ENCODE measurements at regions not wholly inside any gene's neighbourhood (a gene's known extent, or its start where the extent isn't known, plus 50 kb on each side); places are given as distances from the start of the nearest gene placed in this dataset.

DNA sequence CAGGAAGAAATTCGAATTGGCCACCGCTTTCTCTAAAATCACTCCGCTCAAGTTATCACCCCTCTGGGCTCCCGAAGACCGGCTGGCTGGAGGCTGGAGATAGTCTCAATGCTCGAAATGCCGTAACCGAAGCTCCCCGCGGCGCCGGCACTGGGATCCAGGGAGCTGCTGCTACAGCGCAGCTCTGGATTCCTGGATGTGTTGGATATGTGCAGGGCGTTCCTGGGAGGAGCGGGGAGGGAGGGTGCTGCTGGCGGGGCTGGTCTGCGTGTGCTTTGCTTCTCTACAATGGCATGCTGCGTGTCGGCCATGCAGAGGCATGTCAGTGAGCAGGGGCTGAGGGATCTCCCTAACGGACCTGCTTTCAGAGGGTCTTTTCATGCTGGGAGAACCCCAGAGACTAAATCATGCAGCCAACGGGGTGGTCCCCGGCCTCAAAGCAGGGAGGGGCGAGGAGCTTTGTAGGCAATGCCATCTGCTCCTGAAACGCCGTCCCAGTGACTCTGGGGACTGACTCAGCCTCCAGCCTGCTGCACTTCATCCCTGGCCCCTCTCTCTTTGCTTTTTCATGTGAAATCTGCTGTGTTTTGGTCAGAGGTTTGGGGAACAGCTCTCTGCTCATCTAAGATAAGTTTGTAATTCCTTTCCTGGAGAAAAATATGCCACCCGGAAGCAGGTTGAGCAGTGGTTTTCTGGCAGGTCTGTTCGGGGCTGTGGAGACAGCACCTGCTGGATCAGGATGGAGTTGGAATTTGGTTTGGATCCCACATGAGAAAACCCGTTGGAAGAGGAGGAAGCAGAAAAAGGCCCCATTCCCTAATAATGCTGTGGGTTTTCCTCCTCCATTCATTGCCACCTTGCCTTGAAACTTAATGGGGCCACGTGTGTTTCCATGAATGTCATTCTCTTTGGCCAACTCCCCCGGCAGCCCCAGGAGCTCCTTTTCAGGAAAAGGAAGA is 311.4 kb downstream of the SEC14L1 start:
- no peak for DNase-seq (ENCODE audit: extremely low read depth, low read depth)

GRCh38 chr17:77453613-77454241 is 313.0 kb downstream of the SEC14L1 start:
- no peak for DNase-seq (ENCODE audit: extremely low read depth, low read depth)

- no peak for DNase-seq (ENCODE audit: extremely low read depth, low read depth)
Observed at GRCh38 chr17:77454242-77455095, 313.7 kb downstream of the SEC14L1 start.

GRCh38 chr17:77455111-77455890 is 314.5 kb downstream of the SEC14L1 start:
- DNase-seq (ENCODE audit: extremely low read depth, low read depth): no peak

DNA sequence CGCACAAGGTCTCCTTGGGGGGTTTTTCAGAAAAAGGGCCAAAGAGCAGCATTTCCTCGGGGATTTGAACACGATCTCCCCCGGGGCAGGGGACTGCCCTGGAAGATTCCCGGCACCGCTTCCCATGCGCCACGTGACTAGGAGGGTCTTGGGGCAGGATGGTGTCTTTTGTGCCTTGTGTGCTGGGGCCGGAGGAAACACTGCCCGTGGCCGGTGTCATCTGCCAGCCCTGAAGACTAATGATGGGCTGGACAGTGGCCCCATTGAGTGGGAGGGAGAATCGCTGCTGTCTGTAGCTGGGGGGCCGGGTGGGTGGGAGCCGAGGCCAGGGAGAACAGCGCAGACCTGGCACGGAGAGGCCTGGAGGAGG is 315.1 kb downstream of the SEC14L1 start:
- no peak for DNase-seq (ENCODE audit: extremely low read depth, low read depth)

GRCh38 chr17:77456271-77456950 is 315.6 kb downstream of the SEC14L1 start:
- no peak for DNase-seq (ENCODE audit: extremely low read depth, low read depth)

- DNase-seq (ENCODE audit: extremely low read depth, low read depth): no peak
Observed at GRCh38 chr17:77456951-77457548, 316.3 kb downstream of the SEC14L1 start.

DNA sequence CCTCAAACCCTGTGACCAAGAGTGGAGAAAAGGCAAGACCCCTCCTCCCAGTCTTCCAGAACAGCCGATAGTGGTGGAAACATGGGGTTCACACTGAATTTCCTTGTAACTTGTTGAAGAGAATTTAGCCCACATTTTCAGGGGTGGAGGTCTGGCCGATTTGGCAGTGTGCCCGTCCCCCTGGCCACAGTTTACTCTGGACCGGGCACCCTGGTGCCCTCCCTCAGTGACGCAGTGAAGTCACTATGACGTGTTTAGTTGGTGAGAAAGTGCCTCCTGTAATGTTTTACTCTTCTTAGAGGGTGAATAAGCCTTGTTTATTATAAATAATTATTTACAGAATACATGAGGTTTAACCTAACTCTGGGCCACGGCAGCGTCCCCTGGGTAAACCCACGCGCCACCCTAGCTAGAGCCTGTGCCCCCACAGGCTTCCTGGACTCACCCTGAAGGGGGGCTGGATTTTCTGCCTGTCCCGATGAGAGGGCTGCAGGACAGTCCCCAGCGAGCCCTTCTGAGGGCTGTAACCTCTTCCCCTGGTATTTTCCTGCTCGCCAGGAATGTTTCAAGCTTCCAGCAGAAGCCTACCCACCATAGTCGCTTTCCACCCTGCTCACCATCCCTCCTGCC is 316.9 kb downstream of the SEC14L1 start:
- no peak for DNase-seq (ENCODE audit: extremely low read depth, low read depth)

- DNase-seq (ENCODE audit: extremely low read depth, low read depth): no peak
Observed at GRCh38 chr17:77458202-77459017, 317.6 kb downstream of the SEC14L1 start.

- no peak for DNase-seq (ENCODE audit: extremely low read depth, low read depth)
Observed at GRCh38 chr17:77459018-77459755, 318.4 kb downstream of the SEC14L1 start.

GRCh38 chr17:77460514-77461046 is 319.8 kb downstream of the SEC14L1 start:
- DNase-seq (ENCODE audit: extremely low read depth, low read depth): no peak

- DNase-seq (ENCODE audit: extremely low read depth, low read depth): no peak
Observed at GRCh38 chr17:77461277-77462057, 320.7 kb downstream of the SEC14L1 start.

GRCh38 chr17:77462090-77462489 is 321.3 kb downstream of the SEC14L1 start:
- no peak for DNase-seq (ENCODE audit: extremely low read depth, low read depth)

DNA sequence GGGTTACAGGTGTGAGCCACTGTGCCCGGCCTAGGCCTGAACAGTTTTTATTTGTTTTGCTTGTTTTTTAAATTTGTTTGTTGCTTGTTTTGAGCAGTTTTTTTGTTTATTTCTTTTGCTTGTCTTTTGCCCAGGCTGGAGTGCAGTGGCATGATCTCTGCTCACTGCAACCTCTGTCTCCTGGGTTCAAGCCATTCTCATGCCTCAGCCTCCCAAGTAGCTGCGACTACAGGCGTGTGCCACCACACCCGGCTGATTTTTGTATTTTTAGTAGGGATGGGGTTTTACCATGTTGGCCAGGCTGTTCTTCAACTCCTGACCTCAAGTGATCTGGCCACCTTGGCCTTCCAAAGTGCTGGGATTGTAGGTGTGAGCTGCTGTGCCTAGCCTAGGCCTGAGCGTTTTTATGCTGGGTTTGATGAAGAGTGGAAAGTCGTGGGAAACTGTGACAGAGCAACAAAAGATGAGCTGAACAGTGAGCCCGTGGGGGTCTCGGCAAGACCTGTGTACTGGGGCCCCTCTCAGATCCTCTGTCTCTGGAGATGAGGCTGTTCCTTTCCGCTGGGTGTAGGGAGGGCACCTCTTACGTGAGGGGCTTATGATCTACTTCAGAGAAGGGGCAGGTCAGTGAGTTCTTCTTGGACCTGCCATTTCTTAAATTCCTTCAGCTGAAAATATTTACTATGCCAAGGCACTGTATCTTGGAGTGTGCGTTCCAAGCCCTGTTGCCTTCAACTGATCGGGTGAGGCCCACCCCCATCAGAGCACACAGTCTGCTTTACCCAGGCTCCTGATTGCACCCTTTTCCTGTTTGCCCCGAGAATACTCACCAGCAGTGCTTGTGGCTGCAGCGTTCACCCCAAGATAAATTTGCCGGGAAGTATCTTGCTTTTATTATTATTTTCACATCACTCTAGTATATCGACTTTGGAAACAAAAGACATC is 322.1 kb downstream of the SEC14L1 start:
- no peak for DNase-seq (ENCODE audit: extremely low read depth, low read depth)

GRCh38 chr17:77464988-77465357 is 324.2 kb downstream of the SEC14L1 start:
- no peak for DNase-seq (ENCODE audit: extremely low read depth, low read depth)

Data from NCI-H460 (cell line).